ENCODE measurements at regions not wholly inside any gene's neighbourhood (a gene's known extent, or its start where the extent isn't known, plus 50 kb on each side); places are given as distances from the start of the nearest gene placed in this dataset.

GRCh38 chr2:163467251-163467630 is 268.6 kb downstream of the FIGN start:
- Histone ChIP-seq H3K27me3 (replicated peaks) (no peaks in the 10 kb centered on the region), H3K36me3 (replicated peaks) (no peaks in the 10 kb centered on the region), H3K27ac (no peak overlapping the region), H3K4me3 (ENCODE audit: low read depth, low read length) (no peak overlapping the region)
- no peak for DNase-seq
- no peak for TF ChIP-seq CTCF (IDR thresholded peaks at IDR 0.05; ENCODE audit: low read depth, low read length, missing control alignments)
- in situ Hi-C loops (cut with HindIII; ENCODE audit: low pct_ligation_motif_present, low sequenced_read_pairs) = no loop called here

GRCh38 chr2:163466331-163467250 is 269.2 kb downstream of the FIGN start:
- no peaks in the 10 kb centered on the region for H3K36me3 ChIP-seq (replicated peaks)
- no peak for TF ChIP-seq CTCF (IDR thresholded peaks at IDR 0.05; ENCODE audit: low read depth, low read length, missing control alignments)
- H3K4me3 ChIP-seq (ENCODE audit: low read depth, low read length) = no peak overlapping the region
- DNase-seq = no peak
- H3K27ac ChIP-seq = no peak overlapping the region
- in situ Hi-C loops (cut with HindIII; ENCODE audit: low pct_ligation_motif_present, low sequenced_read_pairs) = no loop called here
- no peaks in the 10 kb centered on the region for H3K27me3 ChIP-seq (replicated peaks)

GRCh38 chr2:163465440-163465839 is 270.4 kb downstream of the FIGN start:
- in situ Hi-C loops (cut with HindIII; ENCODE audit: low pct_ligation_motif_present, low sequenced_read_pairs) = no loop called here
- no peaks in the 10 kb centered on the region for H3K36me3 ChIP-seq (replicated peaks)
- H3K27ac ChIP-seq = no peak overlapping the region
- no peak overlapping the region for H3K4me3 ChIP-seq (ENCODE audit: low read depth, low read length)
- TF ChIP-seq CTCF (IDR thresholded peaks at IDR 0.05; ENCODE audit: low read depth, low read length, missing control alignments) = no peak
- DNase-seq = no peak
- H3K27me3 ChIP-seq (replicated peaks) = no peaks in the 10 kb centered on the region

GRCh38 chr2:163463411-163463810 is 272.4 kb downstream of the FIGN start:
- no peak for DNase-seq
- no peak overlapping the region for H3K27ac ChIP-seq
- in situ Hi-C loops (cut with HindIII; ENCODE audit: low pct_ligation_motif_present, low sequenced_read_pairs) = no loop called here
- TF ChIP-seq CTCF (IDR thresholded peaks at IDR 0.05; ENCODE audit: low read depth, low read length, missing control alignments) = no peak
- no peaks in the 10 kb centered on the region for H3K36me3 ChIP-seq (replicated peaks)
- no peak overlapping the region for H3K4me3 ChIP-seq (ENCODE audit: low read depth, low read length)
- no peaks in the 10 kb centered on the region for H3K27me3 ChIP-seq (replicated peaks)

DNA sequence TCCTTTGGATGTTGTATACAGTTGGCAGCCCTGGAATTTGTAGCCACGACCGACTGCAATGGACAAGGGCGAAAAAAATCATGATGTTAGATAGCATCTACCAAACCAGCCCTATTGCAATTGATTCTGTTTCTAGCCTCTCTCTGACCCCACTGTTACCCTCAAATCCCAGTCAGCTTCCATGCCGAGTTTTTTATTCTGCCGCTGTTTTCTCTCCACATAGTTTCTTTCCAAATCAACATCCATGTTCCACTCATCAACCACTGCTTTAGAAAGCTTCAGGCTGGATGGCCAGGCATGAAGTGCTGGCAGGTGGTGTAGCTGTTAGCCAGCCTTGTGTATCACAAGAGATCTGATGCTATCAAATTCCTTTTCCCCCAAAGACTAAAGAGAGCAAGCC is 272.8 kb downstream of the FIGN start:
- Histone ChIP-seq H3K27ac (no peak overlapping the region), H3K36me3 (replicated peaks) (no peaks in the 10 kb centered on the region), H3K4me3 (ENCODE audit: low read depth, low read length) (no peak overlapping the region), H3K27me3 (replicated peaks) (no peaks in the 10 kb centered on the region)
- in situ Hi-C loops (cut with HindIII; ENCODE audit: low pct_ligation_motif_present, low sequenced_read_pairs) = no loop called here
- no peak for DNase-seq
- no peak for TF ChIP-seq CTCF (IDR thresholded peaks at IDR 0.05; ENCODE audit: low read depth, low read length, missing control alignments)

DNA sequence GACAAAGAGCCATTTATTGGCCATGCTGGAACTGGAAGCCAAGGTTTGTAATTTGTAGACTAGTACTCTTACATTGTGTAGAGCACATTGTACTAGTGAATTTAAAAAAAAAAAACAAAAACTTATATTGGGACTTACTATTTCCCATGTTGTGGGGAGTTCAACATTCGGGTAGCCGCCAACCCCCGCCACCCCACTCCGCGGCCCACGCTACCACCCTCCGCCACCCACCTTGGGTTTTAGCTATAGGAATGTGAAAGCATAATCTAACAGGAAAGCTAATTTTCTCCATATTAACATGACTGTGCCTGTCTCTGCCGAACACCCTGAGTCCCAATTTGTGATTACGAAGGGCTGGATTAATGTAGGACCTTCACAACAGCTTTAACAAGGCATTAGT is 275.8 kb downstream of the FIGN start:
- Histone ChIP-seq H3K27ac (no peak overlapping the region), H3K4me3 (ENCODE audit: low read depth, low read length) (no peak overlapping the region), H3K27me3 (replicated peaks) (no peaks in the 10 kb centered on the region), H3K36me3 (replicated peaks) (no peaks in the 10 kb centered on the region)
- in situ Hi-C loops (cut with HindIII; ENCODE audit: low pct_ligation_motif_present, low sequenced_read_pairs) = no loop called here
- no peak for DNase-seq
- TF ChIP-seq CTCF (IDR thresholded peaks at IDR 0.05; ENCODE audit: low read depth, low read length, missing control alignments) = no peak

All from brain microvascular endothelial cell (primary cell).